CD4-positive, CD25-positive, alpha-beta regulatory T cell (primary cell): ENCODE measurements at regions not wholly inside any gene's neighbourhood (a gene's known extent, or its start where the extent isn't known, plus 50 kb on each side); places are given as distances from the start of the nearest gene placed in this dataset.

ENCODE experiments used
- ATAC-seq, 2 donors: fragments of 150-1000 bp; cut with Tn5 transposase; one replicate each; pipeline ENCODE4 v1.10.0; 2021; ENCODE audit warnings: low read depth in 2 of 2, moderate number of reproducible peaks in 2 of 2, moderate library complexity in 1 of 2
- DNase-seq, 3 donors: peaks; one replicate each; pipeline versions ENCODE4 v3.0.0 to v3.0.0-alpha.2; 2012 to 2022; ENCODE audit warnings: mixed read lengths in 1 of 3
- H3K27ac ChIP-seq: one replicate; pipeline ENCODE4 v1.7.0; 2013; ENCODE audit warnings: mild to moderate bottlenecking, low read length; ENCODE audit not compliant: insufficient read depth, poor library complexity, severe bottlenecking
- H3K27me3 ChIP-seq: one replicate; pipeline ENCODE4 v1.7.0; 2013; ENCODE audit warnings: low read length; ENCODE audit not compliant: control insufficient read depth, insufficient read depth
- H3K36me3 ChIP-seq: one replicate; pipeline ENCODE4 v1.7.0; 2013; ENCODE audit warnings: mild to moderate bottlenecking, low read length, moderate library complexity; ENCODE audit not compliant: control insufficient read depth, insufficient read depth
- H3K4me1 ChIP-seq: 2 replicates; pipeline ENCODE4 v1.7.0; 2013; ENCODE audit warnings: mild to moderate bottlenecking, low read length; ENCODE audit not compliant: insufficient read depth, control insufficient read depth, poor library complexity, severe bottlenecking
- H3K4me3 ChIP-seq: one replicate; pipeline ENCODE4 v1.7.0; 2013; ENCODE audit warnings: low read depth, mild to moderate bottlenecking, low read length, moderate library complexity
- H3K9me3 ChIP-seq, 2 experiments: 1 replicate in 1 of 2; 2 replicates in 1 of 2; pipeline ENCODE4 v1.7.0; 2013; ENCODE audit warnings: low read length in 2 of 2, mild to moderate bottlenecking in 1 of 2, moderate library complexity in 1 of 2; ENCODE audit not compliant: control insufficient read depth in 2 of 2
- H3K27ac Mint-ChIP-seq, 3 donors: one replicate each; pipeline ENCODE4 v1.8.0; 2020 to 2022; ENCODE audit warnings: mild to moderate bottlenecking in 3 of 3, mixed read lengths in 3 of 3, moderate library complexity in 2 of 3
- H3K27me3 Mint-ChIP-seq: one replicate; pipeline ENCODE4 v1.8.0; 2022; ENCODE audit warnings: mild to moderate bottlenecking, mixed read lengths
- H3K36me3 Mint-ChIP-seq: one replicate; pipeline ENCODE4 v1.8.0; 2020; ENCODE audit warnings: mixed read lengths
- H3K4me1 Mint-ChIP-seq, 4 donors: one replicate each; pipeline ENCODE4 v1.8.0; 2020 to 2022; ENCODE audit warnings: mixed read lengths in 4 of 4, mild to moderate bottlenecking in 1 of 4
- H3K4me3 Mint-ChIP-seq, 4 donors: one replicate each; pipeline ENCODE4 v1.8.0; 2020 to 2022; ENCODE audit warnings: mild to moderate bottlenecking in 4 of 4, mixed read lengths in 4 of 4, moderate library complexity in 3 of 4
- H3K9me3 Mint-ChIP-seq, 7 donors: one replicate each; pipeline ENCODE4 v1.8.0; 2020 to 2022; ENCODE audit warnings: mixed read lengths in 7 of 7, mild to moderate bottlenecking in 3 of 7, moderate library complexity in 2 of 7

DNA sequence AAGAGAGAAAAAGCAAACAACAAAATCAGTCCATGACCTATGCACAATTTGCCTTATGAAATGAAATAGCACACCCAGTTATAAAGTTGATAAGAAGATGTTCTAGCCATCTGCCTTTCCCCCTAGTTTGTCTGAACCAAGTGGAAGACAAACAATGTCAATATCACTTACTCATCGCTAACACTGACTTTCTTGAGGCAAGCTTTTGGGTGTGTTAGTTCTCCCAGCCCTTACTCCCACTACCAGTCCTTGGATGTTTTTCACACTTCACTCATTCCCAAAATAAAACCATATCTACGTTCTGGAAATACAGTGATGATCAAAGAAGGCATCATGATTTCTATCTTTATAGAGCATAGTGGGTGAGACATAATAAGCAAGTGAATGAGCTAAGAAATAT lies 393.8 kb downstream of the PCDH20 start:
- H3K36me3 Mint-ChIP-seq: no peaks in the 10 kb centered on the region
- H3K27ac ChIP-seq: no peak overlapping the region
- ATAC-seq (no peak), DNase-seq (no peak)
- H3K9me3 ChIP-seq: peaks cover 0 to 5% of the 10 kb centered on the region in 2 experiments
- H3K4me3 ChIP-seq: no peak overlapping the region
- no peak overlapping the region for H3K4me3 Mint-ChIP-seq
- no peaks in the 10 kb centered on the region for H3K4me1 ChIP-seq
- no peak overlapping the region for H3K27ac Mint-ChIP-seq
- no peaks in the 10 kb centered on the region for H3K27me3 Mint-ChIP-seq
- no peaks in the 10 kb centered on the region for H3K4me1 Mint-ChIP-seq
- H3K9me3 Mint-ChIP-seq: peaks cover 0 to 9% (median 5%) of the 10 kb centered on the region in 7 donors
- no peaks in the 10 kb centered on the region for H3K27me3 ChIP-seq
- no peaks in the 10 kb centered on the region for H3K36me3 ChIP-seq

GRCh38 chr13:61013796-61014195 lies 401.9 kb downstream of the PCDH20 start:
- Histone ChIP-seq H3K4me3 (no peak overlapping the region), H3K27ac (no peak overlapping the region), H3K36me3 (no peaks in the 10 kb centered on the region), H3K9me3 (peaks cover 0 to 2% of the 10 kb centered on the region in 2 experiments), H3K4me1 (no peaks in the 10 kb centered on the region), H3K27me3 (no peaks in the 10 kb centered on the region)
- Mint-ChIP-seq H3K9me3 (peaks cover 3 to 12% (median 11%) of the 10 kb centered on the region in 7 donors), H3K27ac (no peak overlapping the region), H3K36me3 (no peaks in the 10 kb centered on the region), H3K27me3 (no peaks in the 10 kb centered on the region), H3K4me3 (no peak overlapping the region), H3K4me1 (no peaks in the 10 kb centered on the region)
- DNase-seq (no peak), ATAC-seq (no peak)

GRCh38 chr13:61010358-61010757 lies 405.3 kb downstream of the PCDH20 start:
- no peaks in the 10 kb centered on the region for H3K27me3 ChIP-seq
- Mint-ChIP-seq H3K4me1 (no peaks in the 10 kb centered on the region), H3K36me3 (no peaks in the 10 kb centered on the region), H3K27ac (no peak overlapping the region), H3K27me3 (no peaks in the 10 kb centered on the region), H3K4me3 (no peak overlapping the region), H3K9me3 (peaks cover 10 to 27% (median 19%) of the 10 kb centered on the region in 7 donors)
- no peak for ATAC-seq
- H3K36me3 ChIP-seq: no peaks in the 10 kb centered on the region
- DNase-seq: no peak
- H3K4me1 ChIP-seq: no peaks in the 10 kb centered on the region
- H3K4me3 ChIP-seq: no peak overlapping the region
- H3K9me3 ChIP-seq: peaks cover 0 to 4% of the 10 kb centered on the region in 2 experiments
- H3K27ac ChIP-seq: no peak overlapping the region

- no peaks in the 10 kb centered on the region for H3K27me3 ChIP-seq
- peaks cover 0 to 3% of the 10 kb centered on the region in 2 experiments for H3K9me3 ChIP-seq
- Mint-ChIP-seq H3K9me3 (peaks cover 8 to 36% (median 14%) of the 10 kb centered on the region in 7 donors), H3K4me3 (no peak overlapping the region), H3K4me1 (no peaks in the 10 kb centered on the region), H3K27ac (no peak overlapping the region), H3K27me3 (no peaks in the 10 kb centered on the region), H3K36me3 (no peaks in the 10 kb centered on the region)
- no peaks in the 10 kb centered on the region for H3K36me3 ChIP-seq
- no peaks in the 10 kb centered on the region for H3K4me1 ChIP-seq
- DNase-seq (no peak), ATAC-seq (no peak)
- H3K4me3 ChIP-seq: no peak overlapping the region
- H3K27ac ChIP-seq: no peak overlapping the region
Measured at GRCh38 chr13:61002686-61003085, 413.0 kb downstream of the PCDH20 start.

DNA sequence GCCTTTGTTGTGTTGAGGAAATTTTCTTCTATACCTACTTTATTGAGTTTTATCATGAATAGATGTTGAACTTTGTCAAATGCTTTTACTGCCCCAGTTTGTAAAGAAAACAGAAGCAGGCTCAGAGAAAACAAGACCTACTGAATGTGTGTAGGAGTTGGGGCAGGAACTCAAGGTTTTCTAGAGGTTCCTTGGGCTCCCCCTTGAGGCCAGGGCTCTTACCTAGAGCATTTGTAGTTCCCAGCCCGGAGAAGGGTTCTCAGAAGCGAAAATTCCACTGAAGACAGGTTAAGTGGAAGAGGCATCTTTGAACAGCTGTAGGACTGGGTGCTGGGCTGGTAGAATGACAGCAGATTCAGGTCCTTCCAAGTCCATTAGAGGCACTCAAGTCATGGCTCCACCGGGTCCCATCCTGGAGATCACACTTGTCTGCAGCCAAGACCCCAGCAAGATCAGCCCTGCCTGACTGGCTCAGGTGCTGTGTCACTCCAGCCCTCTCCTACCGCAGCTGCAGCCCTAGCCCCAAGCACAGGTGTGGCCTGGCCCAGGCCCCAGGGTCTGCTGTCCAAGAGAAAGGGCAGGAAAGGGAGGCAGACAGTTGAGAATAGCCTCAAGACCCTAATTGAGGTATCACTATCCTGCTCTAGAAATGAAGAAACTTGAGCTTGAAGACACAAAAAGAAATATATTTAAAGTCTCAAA lies 425.5 kb downstream of the PCDH20 start:
- DNase-seq: peak in 1 of 3 donors; percentile 0
- ATAC-seq: no peak

DNA sequence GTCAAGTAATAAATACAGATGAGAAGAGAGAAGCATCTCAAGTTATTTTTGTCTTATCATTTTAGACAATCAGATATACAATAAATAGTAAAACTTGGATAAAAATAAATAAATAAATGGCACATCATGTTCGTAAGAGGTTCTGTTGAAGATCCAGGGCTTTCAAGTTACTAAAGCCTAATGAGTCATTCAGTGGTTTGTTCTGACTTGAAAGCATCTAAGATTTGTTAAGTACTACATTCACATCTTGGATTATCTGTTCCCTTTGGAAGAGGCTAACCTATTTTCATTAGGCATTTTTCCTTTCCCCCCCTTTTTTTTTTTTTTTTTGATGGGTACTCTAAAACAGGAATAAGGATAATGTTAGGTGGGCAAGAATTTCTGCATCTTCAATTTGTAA lies 429.3 kb downstream of the PCDH20 start:
- no peak overlapping the region for H3K4me3 ChIP-seq
- H3K4me1 ChIP-seq: no peaks in the 10 kb centered on the region
- H3K27ac ChIP-seq: no peak overlapping the region
- DNase-seq (no peak), ATAC-seq (no peak)
- Mint-ChIP-seq H3K4me3 (no peak overlapping the region), H3K4me1 (no peaks in the 10 kb centered on the region), H3K9me3 (peaks cover 0 to 8% (median 3%) of the 10 kb centered on the region in 7 donors), H3K27me3 (no peaks in the 10 kb centered on the region), H3K27ac (peak overlapping the region in 1 of 3 donors; percentile 29), H3K36me3 (no peaks in the 10 kb centered on the region)
- H3K9me3 ChIP-seq: no peaks in the 10 kb centered on the region
- no peaks in the 10 kb centered on the region for H3K36me3 ChIP-seq
- no peaks in the 10 kb centered on the region for H3K27me3 ChIP-seq

More for the DNA sequence above, 425.5 kb downstream of the PCDH20 start:
- no peaks in the 10 kb centered on the region for H3K27me3 Mint-ChIP-seq
- H3K4me3 Mint-ChIP-seq: no peak overlapping the region
- Histone ChIP-seq H3K9me3 (no peaks in the 10 kb centered on the region), H3K27me3 (no peaks in the 10 kb centered on the region), H3K4me3 (no peak overlapping the region), H3K36me3 (no peaks in the 10 kb centered on the region), H3K27ac (no peak overlapping the region), H3K4me1 (no peaks in the 10 kb centered on the region)
- peaks cover 0 to 7% (median 3%) of the 10 kb centered on the region in 7 donors for H3K9me3 Mint-ChIP-seq
- H3K27ac Mint-ChIP-seq: no peak overlapping the region
- no peaks in the 10 kb centered on the region for H3K4me1 Mint-ChIP-seq
- H3K36me3 Mint-ChIP-seq: no peaks in the 10 kb centered on the region

DNA sequence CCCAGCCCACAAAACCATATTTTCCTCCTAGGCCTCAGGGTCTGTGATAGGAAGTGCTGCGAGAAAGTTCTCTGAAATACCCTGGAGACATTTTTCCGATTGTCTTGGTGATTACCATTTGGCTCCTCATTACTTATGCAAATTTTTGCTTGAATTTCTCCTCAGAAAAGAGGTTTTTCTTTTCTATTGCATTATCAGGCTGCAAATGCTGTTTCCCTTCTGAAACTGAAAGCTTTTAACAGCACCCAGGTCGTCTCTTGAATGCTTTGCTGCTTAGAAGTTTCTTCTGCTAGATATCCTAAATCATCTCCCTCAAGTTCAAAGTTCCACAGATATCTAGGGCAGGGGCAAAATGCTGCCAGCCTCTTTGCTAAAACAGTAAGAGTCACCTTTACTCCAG lies 434.2 kb downstream of the PCDH20 start:
- Histone ChIP-seq H3K36me3 (no peaks in the 10 kb centered on the region), H3K27me3 (no peaks in the 10 kb centered on the region), H3K27ac (no peak overlapping the region), H3K9me3 (peaks cover 0 to 7% of the 10 kb centered on the region in 2 experiments), H3K4me3 (no peak overlapping the region), H3K4me1 (no peaks in the 10 kb centered on the region)
- no peaks in the 10 kb centered on the region for H3K36me3 Mint-ChIP-seq
- H3K9me3 Mint-ChIP-seq: peaks cover 0 to 9% (median 5%) of the 10 kb centered on the region in 7 donors
- no peaks in the 10 kb centered on the region for H3K27me3 Mint-ChIP-seq
- H3K4me1 Mint-ChIP-seq: no peaks in the 10 kb centered on the region
- no peak overlapping the region for H3K4me3 Mint-ChIP-seq
- H3K27ac Mint-ChIP-seq: no peak overlapping the region
- ATAC-seq: no peak
- DNase-seq: no peak

- Histone ChIP-seq H3K9me3 (peaks cover 0 to 7% of the 10 kb centered on the region in 2 experiments), H3K4me3 (no peak overlapping the region), H3K27ac (no peak overlapping the region), H3K4me1 (no peaks in the 10 kb centered on the region), H3K36me3 (no peaks in the 10 kb centered on the region), H3K27me3 (no peaks in the 10 kb centered on the region)
- no peaks in the 10 kb centered on the region for H3K36me3 Mint-ChIP-seq
- DNase-seq (no peak), ATAC-seq (no peak)
- no peaks in the 10 kb centered on the region for H3K27me3 Mint-ChIP-seq
- no peak overlapping the region for H3K27ac Mint-ChIP-seq
- H3K4me3 Mint-ChIP-seq: no peak overlapping the region
- H3K9me3 Mint-ChIP-seq: peaks cover 1 to 19% (median 7%) of the 10 kb centered on the region in 7 donors
- peaks cover 0 to 2% (median 0%) of the 10 kb centered on the region in 4 donors for H3K4me1 Mint-ChIP-seq
Measured at GRCh38 chr13:60976367-60976766, 439.3 kb downstream of the PCDH20 start.
